ENCODE measurements at regions not wholly inside any gene's neighbourhood (a gene's known extent, or its start where the extent isn't known, plus 50 kb on each side); places are given as distances from the start of the nearest gene placed in this dataset.

DNA sequence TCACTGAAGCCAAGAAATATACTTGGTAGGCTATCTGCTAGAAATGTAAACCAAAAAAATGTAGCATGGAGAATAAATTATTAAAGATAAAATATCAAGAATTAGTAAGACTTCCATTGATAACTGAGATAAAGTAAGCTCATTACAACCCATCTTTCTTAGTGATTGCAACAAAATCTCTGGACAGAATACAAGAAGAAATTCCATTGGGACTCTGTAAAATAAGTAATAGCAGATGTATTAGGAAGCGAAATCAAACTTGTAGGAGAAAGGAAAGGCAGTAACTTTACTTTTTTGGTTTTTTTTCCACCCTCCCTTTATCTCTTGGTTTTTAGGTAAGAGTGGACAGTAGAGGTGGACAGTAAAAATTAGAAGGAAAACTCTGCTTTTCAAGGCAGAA, 605.7 kb downstream of the DACH1 start:
- TF ChIP-seq, protein P1, sequence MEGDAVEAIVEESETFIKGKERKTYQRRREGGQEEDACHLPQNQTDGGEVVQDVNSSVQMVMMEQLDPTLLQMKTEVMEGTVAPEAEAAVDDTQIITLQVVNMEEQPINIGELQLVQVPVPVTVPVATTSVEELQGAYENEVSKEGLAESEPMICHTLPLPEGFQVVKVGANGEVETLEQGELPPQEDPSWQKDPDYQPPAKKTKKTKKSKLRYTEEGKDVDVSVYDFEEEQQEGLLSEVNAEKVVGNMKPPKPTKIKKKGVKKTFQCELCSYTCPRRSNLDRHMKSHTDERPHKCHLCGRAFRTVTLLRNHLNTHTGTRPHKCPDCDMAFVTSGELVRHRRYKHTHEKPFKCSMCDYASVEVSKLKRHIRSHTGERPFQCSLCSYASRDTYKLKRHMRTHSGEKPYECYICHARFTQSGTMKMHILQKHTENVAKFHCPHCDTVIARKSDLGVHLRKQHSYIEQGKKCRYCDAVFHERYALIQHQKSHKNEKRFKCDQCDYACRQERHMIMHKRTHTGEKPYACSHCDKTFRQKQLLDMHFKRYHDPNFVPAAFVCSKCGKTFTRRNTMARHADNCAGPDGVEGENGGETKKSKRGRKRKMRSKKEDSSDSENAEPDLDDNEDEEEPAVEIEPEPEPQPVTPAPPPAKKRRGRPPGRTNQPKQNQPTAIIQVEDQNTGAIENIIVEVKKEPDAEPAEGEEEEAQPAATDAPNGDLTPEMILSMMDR (IDR thresholded peaks at IDR 0.05), result no peak
- TF ChIP-seq POLR2A (IDR thresholded peaks at IDR 0.05), result no peak
- TF ChIP-seq EP300 (IDR thresholded peaks at IDR 0.05), result no peak

Measured in tibial nerve (tissue), 4 donors.